ENCODE measurements at regions not wholly inside any gene's neighbourhood (a gene's known extent, or its start where the extent isn't known, plus 50 kb on each side); places are given as distances from the start of the nearest gene placed in this dataset.
A peak's percentile ranks its signal among the peaks of the same experiment; 100 is the strongest.
"Not testable (repeated sequence)": the region's sequence is repeated elsewhere in the genome, so short reads cannot be mapped to it uniquely, and the experiment has no call there.

DNA sequence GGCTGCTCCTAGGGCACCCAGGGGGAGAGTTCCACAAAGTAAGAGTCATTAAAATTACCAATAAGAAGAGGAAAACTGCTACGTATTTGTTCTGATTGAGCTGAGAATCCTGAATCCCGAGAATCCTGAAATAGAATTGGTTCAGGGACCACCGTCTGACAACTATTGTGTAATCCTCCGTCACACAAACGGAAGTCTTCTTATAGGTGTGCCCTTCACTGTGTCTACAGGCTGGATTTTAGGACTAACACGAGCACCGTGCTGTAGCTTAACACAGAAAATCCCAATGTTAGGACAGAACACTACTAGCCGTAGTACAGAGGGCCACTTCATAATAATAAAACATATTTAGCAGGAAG is 50.6 kb upstream of the RNF182 start:
- no peak for DNase-seq (ENCODE audit: low spot score)

GRCh38 chr6:13873288-13874190 is 51.2 kb upstream of the RNF182 start:
- peak; percentile 61 for DNase-seq (ENCODE audit: low spot score)

DNA sequence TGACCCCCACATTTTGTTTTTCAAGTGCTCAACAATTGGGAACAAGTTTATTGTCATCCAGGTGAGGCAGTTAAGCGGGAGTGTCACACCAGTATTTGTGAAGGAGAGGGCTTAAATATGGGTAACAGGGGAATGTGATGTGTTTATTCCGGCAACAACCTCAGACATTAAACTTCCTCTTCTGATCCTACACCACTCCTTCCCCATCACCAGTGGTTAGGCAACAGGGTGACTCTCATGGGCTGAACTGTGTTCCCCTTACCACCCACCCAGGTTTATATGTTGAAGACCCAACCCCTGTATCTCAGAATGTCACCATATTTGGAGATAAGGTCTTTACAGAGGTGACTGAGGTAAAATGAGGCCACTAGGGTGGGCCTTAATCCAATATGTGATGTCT is 52.1 kb upstream of the RNF182 start:
- DNase-seq (ENCODE audit: low spot score), result no peak

DNA sequence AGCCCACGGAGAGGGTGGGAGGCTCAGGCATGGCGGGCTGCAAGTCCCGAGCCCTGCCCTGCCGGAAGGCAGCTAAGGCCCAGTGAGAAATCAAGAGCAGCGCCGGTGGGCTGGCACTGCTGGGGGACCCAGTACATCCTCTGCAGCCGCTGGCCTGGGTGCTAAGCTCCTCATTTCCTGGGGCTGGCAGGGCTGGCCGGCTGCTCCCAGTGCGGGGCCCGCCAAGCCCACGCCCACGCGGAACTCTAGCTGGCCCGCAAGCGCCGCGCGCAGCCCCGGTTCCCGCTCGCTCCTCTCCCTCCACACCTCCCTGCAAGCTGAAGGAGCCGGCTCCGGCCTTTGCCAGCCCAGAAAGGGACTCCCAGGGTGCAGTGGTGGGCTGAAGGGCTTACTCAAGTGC is 52.7 kb upstream of the RNF182 start:
- DNase-seq (ENCODE audit: low spot score), result not testable (repeated sequence)

DNA sequence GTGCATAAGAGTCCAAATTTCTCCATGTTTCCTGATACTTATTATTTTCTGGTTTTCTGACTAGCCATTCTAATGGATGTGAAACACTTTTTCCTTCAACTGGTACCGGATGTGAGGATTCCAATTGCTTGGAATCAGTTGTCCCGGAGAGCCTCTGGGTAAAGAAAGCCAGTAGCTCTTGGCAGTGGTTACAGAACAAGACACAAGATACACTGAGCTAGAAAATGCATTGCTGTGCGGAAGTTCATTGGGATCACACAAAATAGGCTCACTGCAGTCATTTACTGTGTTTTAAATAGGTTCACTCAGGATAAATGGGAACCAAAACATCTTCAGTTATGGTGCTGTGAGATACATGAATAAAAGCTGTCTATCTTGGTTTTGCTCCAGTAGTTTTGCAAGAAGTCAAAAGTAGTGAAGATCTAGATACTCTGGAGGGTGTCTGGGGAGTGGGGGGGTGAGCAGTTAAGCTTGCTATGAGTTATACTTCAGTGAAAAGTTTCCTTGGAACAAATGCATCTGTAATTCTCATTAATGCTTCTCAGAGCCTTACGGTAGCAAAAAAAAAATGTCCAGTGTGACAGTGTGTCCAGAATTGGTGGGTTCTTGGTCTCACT is 54.4 kb upstream of the RNF182 start:
- DNase-seq (ENCODE audit: low spot score), result no peak

- DNase-seq (ENCODE audit: low spot score), result no peak
These were observed 53.9 kb upstream of the MCUR1 start for GRCh38 chr6:13868236-13868635.

DNA sequence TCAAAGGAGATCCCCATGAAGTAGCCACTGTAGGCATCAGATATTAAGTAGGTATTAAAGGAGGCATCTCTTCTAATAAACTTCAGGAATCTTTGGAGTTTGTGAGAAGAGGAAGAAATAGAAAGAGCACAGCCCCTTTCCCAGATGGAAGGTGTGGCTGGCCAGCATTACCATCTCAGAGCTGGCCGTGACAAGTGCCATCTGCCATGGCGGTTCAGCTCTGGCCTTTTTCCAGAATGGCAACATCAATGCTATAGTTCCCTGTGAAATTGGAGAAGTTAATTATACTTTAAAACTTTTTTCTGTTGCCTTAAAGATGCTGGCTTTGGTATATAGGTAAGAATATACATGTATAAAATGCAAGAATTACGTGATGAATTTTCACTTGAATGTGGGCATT is 51.9 kb upstream of the MCUR1 start:
- DNase-seq (ENCODE audit: low spot score), result no peak

GRCh38 chr6:13865141-13865540 is 50.8 kb upstream of the MCUR1 start:
- no peak for DNase-seq (ENCODE audit: low spot score)

GRCh38 chr6:13864669-13865068 is 50.3 kb upstream of the MCUR1 start:
- not testable (repeated sequence) for DNase-seq (ENCODE audit: low spot score)

Measured in AG08396 (cell line).